Muscle layer of colon (tissue), 2 donors: ENCODE measurements at regions not wholly inside any gene's neighbourhood (a gene's known extent, or its start where the extent isn't known, plus 50 kb on each side); places are given as distances from the start of the nearest gene placed in this dataset.
"Not testable (repeated sequence)": the region's sequence is repeated elsewhere in the genome, so short reads cannot be mapped to it uniquely, and the experiment has no call there.

Experiments used
- H3K27ac ChIP-seq: one replicate; pipeline ENCODE4 v1.7.0; 2013; ENCODE audit warnings: low read depth, mild to moderate bottlenecking, low read length, moderate library complexity
- H3K27me3 ChIP-seq, 2 donors: one replicate each; pipeline ENCODE4 v1.7.0; 2013; ENCODE audit warnings: low read length in 2 of 2, mild to moderate bottlenecking in 2 of 2; ENCODE audit not compliant: insufficient read depth in 2 of 2, control insufficient read depth in 1 of 2
- H3K36me3 ChIP-seq: one replicate; pipeline ENCODE4 v1.7.0; 2013; ENCODE audit warnings: mild to moderate bottlenecking, low read length; ENCODE audit not compliant: insufficient read depth
- H3K4me1 ChIP-seq: one replicate; pipeline ENCODE4 v1.7.0; 2013; ENCODE audit warnings: mild to moderate bottlenecking, low read length; ENCODE audit not compliant: insufficient read depth
- H3K4me3 ChIP-seq, 2 donors: one replicate each; pipeline ENCODE4 v1.7.0; 2013; ENCODE audit warnings: low read length in 2 of 2, low read depth in 1 of 2, mild to moderate bottlenecking in 1 of 2, moderate library complexity in 1 of 2
- H3K9ac ChIP-seq: one replicate; pipeline ENCODE4 v1.7.0; 2013; ENCODE audit warnings: low read length
- H3K9me3 ChIP-seq: one replicate; pipeline ENCODE4 v1.7.0; 2013; ENCODE audit warnings: mild to moderate bottlenecking, low read length
- donor health status: abdominal sarcoma.
- donor health status: Adenocarcinoma of cecum.

- not testable (repeated sequence) for H3K36me3 ChIP-seq, H3K4me3 ChIP-seq, H3K27ac ChIP-seq, H3K9me3 ChIP-seq, H3K4me1 ChIP-seq, H3K27me3 ChIP-seq, H3K9ac ChIP-seq
These were observed 2661.6 kb upstream of the PCDH20 start for GRCh38 chr13:64077132-64077835.

- Histone ChIP-seq H3K9ac (no peak overlapping the region), H3K4me3 (no peak overlapping the region), H3K4me1 (no peaks in the 10 kb centered on the region), H3K27me3 (no peaks in the 10 kb centered on the region), H3K9me3 (no peaks in the 10 kb centered on the region), H3K36me3 (no peaks in the 10 kb centered on the region), H3K27ac (no peak overlapping the region)
These were observed 2660.1 kb upstream of the PCDH20 start for GRCh38 chr13:64075543-64076271.

GRCh38 chr13:64074971-64075474 lies 2659.4 kb upstream of the PCDH20 start:
- Histone ChIP-seq H3K9ac (no peak overlapping the region), H3K4me3 (no peak overlapping the region)

GRCh38 chr13:64073203-64073602 lies 2657.6 kb upstream of the PCDH20 start:
- no peak overlapping the region for H3K27ac ChIP-seq
- H3K9me3 ChIP-seq: no peaks in the 10 kb centered on the region
- no peaks in the 10 kb centered on the region for H3K36me3 ChIP-seq
- no peaks in the 10 kb centered on the region for H3K4me1 ChIP-seq
- H3K27me3 ChIP-seq: no peaks in the 10 kb centered on the region
- no peak overlapping the region for H3K9ac ChIP-seq
- no peak overlapping the region for H3K4me3 ChIP-seq

More at GRCh38 chr13:64074971-64075474, 2659.4 kb upstream of the PCDH20 start:
- no peaks in the 10 kb centered on the region for H3K27me3 ChIP-seq
- no peaks in the 10 kb centered on the region for H3K36me3 ChIP-seq
- H3K27ac ChIP-seq: no peak overlapping the region
- H3K9me3 ChIP-seq: no peaks in the 10 kb centered on the region
- H3K4me1 ChIP-seq: no peaks in the 10 kb centered on the region

- Histone ChIP-seq H3K4me3 (no peak overlapping the region), H3K27me3 (no peaks in the 10 kb centered on the region), H3K27ac (no peak overlapping the region), H3K9ac (no peak overlapping the region), H3K36me3 (no peaks in the 10 kb centered on the region), H3K4me1 (no peaks in the 10 kb centered on the region), H3K9me3 (no peaks in the 10 kb centered on the region)
These were observed 2655.7 kb upstream of the PCDH20 start for GRCh38 chr13:64071352-64071751.

- H3K4me3 ChIP-seq: no peak overlapping the region
These were observed 2654.2 kb upstream of the PCDH20 start for GRCh38 chr13:64069892-64070291.

GRCh38 chr13:64066711-64067110 lies 2651.1 kb upstream of the PCDH20 start:
- Histone ChIP-seq H3K4me3 (no peak overlapping the region), H3K9me3 (no peaks in the 10 kb centered on the region), H3K4me1 (no peaks in the 10 kb centered on the region), H3K27me3 (no peaks in the 10 kb centered on the region), H3K9ac (no peak overlapping the region), H3K36me3 (no peaks in the 10 kb centered on the region), H3K27ac (no peak overlapping the region)

More at GRCh38 chr13:64069892-64070291, 2654.2 kb upstream of the PCDH20 start:
- Histone ChIP-seq H3K27me3 (no peaks in the 10 kb centered on the region), H3K9me3 (no peaks in the 10 kb centered on the region), H3K4me1 (no peaks in the 10 kb centered on the region), H3K36me3 (no peaks in the 10 kb centered on the region), H3K9ac (no peak overlapping the region), H3K27ac (no peak overlapping the region)

- Histone ChIP-seq H3K4me3 (no peak overlapping the region), H3K9me3 (no peaks in the 10 kb centered on the region), H3K27me3 (no peaks in the 10 kb centered on the region)
These were observed 2646.0 kb upstream of the PCDH20 start for GRCh38 chr13:64061649-64062048.

GRCh38 chr13:64057372-64058020 lies 2641.8 kb upstream of the PCDH20 start:
- Histone ChIP-seq H3K4me3 (no peak overlapping the region), H3K27me3 (no peaks in the 10 kb centered on the region), H3K4me1 (no peaks in the 10 kb centered on the region), H3K27ac (no peak overlapping the region), H3K36me3 (no peaks in the 10 kb centered on the region), H3K9ac (no peak overlapping the region), H3K9me3 (no peaks in the 10 kb centered on the region)

More at GRCh38 chr13:64061649-64062048, 2646.0 kb upstream of the PCDH20 start:
- H3K9ac ChIP-seq: no peak overlapping the region
- no peak overlapping the region for H3K27ac ChIP-seq
- no peaks in the 10 kb centered on the region for H3K36me3 ChIP-seq
- H3K4me1 ChIP-seq: no peaks in the 10 kb centered on the region

- no peaks in the 10 kb centered on the region for H3K27me3 ChIP-seq
- no peak overlapping the region for H3K27ac ChIP-seq
- H3K9me3 ChIP-seq: no peaks in the 10 kb centered on the region
- no peaks in the 10 kb centered on the region for H3K4me1 ChIP-seq
- no peaks in the 10 kb centered on the region for H3K36me3 ChIP-seq
- no peak overlapping the region for H3K9ac ChIP-seq
- no peak overlapping the region for H3K4me3 ChIP-seq
These were observed 2638.7 kb upstream of the PCDH20 start for GRCh38 chr13:64054321-64054720.

GRCh38 chr13:64052521-64052920 lies 2636.9 kb upstream of the PCDH20 start:
- Histone ChIP-seq H3K4me1 (no peaks in the 10 kb centered on the region), H3K4me3 (no peak overlapping the region), H3K9ac (no peak overlapping the region), H3K36me3 (no peaks in the 10 kb centered on the region), H3K27ac (no peak overlapping the region), H3K27me3 (no peaks in the 10 kb centered on the region), H3K9me3 (no peaks in the 10 kb centered on the region)
